ENCODE measurements at regions not wholly inside any gene's neighbourhood (a gene's known extent, or its start where the extent isn't known, plus 50 kb on each side); places are given as distances from the start of the nearest gene placed in this dataset.

- TF ChIP-seq RBAK (CRISPR knock-in tag; IDR thresholded peaks at IDR 0.05) (no peak), MAF1 (CRISPR knock-in tag; IDR thresholded peaks at IDR 0.05; ENCODE audit: borderline replicate concordance) (no peak), KAT8 (CRISPR knock-in tag; IDR thresholded peaks at IDR 0.05) (no peak), HNRNPLL (IDR thresholded peaks at IDR 0.05; ENCODE audit: low read depth, low read length, poor library complexity, severe bottlenecking) (no peak), USF2 (IDR thresholded peaks at IDR 0.05; ENCODE audit: low read depth, low read length) (no peak), USF2 (CRISPR knock-in tag; IDR thresholded peaks at IDR 0.05; ENCODE audit: borderline replicate concordance) (no peak), ZNF766 (CRISPR knock-in tag; IDR thresholded peaks at IDR 0.05; ENCODE audit: borderline replicate concordance) (no peak), ZNF792 (CRISPR knock-in tag; IDR thresholded peaks at IDR 0.05) (no peak), TP53 (CRISPR knock-in tag; conservative IDR thresholded peaks at IDR 0.05) (no peak), ESRRA (CRISPR knock-in tag; IDR thresholded peaks at IDR 0.05; ENCODE audit: low read depth) (no peak), JUND (CRISPR knock-in tag; IDR thresholded peaks at IDR 0.05) (no peak), POLR2AphosphoS5 (IDR thresholded peaks at IDR 0.05; ENCODE audit: low read depth, low read length) (no peak), KDM5B (CRISPR knock-in tag; IDR thresholded peaks at IDR 0.05; ENCODE audit: borderline replicate concordance) (no peak)
- TF ChIP-seq, protein P1, sequence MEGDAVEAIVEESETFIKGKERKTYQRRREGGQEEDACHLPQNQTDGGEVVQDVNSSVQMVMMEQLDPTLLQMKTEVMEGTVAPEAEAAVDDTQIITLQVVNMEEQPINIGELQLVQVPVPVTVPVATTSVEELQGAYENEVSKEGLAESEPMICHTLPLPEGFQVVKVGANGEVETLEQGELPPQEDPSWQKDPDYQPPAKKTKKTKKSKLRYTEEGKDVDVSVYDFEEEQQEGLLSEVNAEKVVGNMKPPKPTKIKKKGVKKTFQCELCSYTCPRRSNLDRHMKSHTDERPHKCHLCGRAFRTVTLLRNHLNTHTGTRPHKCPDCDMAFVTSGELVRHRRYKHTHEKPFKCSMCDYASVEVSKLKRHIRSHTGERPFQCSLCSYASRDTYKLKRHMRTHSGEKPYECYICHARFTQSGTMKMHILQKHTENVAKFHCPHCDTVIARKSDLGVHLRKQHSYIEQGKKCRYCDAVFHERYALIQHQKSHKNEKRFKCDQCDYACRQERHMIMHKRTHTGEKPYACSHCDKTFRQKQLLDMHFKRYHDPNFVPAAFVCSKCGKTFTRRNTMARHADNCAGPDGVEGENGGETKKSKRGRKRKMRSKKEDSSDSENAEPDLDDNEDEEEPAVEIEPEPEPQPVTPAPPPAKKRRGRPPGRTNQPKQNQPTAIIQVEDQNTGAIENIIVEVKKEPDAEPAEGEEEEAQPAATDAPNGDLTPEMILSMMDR (CRISPR knock-in tag; IDR thresholded peaks at IDR 0.05): no peak
- TF ChIP-seq, protein P2, sequence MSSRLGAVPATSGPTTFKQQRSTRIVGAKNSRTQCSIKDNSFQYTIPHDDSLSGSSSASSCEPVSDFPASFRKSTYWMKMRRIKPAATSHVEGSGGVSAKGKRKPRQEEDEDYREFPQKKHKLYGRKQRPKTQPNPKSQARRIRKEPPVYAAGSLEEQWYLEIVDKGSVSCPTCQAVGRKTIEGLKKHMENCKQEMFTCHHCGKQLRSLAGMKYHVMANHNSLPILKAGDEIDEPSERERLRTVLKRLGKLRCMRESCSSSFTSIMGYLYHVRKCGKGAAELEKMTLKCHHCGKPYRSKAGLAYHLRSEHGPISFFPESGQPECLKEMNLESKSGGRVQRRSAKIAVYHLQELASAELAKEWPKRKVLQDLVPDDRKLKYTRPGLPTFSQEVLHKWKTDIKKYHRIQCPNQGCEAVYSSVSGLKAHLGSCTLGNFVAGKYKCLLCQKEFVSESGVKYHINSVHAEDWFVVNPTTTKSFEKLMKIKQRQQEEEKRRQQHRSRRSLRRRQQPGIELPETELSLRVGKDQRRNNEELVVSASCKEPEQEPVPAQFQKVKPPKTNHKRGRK (CRISPR knock-in tag; IDR thresholded peaks at IDR 0.05): no peak
These were observed 404.6 kb upstream of the DDI1 start for GRCh38 chr11:103631841-103632240.

Measured in HepG2 (cell line).